HS-5 (cell line): ENCODE measurements at regions not wholly inside any gene's neighbourhood (a gene's known extent, or its start where the extent isn't known, plus 50 kb on each side); places are given as distances from the start of the nearest gene placed in this dataset.

ENCODE experiments used
- DNase-seq: peaks from one replicate; pipeline ENCODE4 v3.0.0-alpha.2; 2012; ENCODE audit warnings: low read depth

DNA sequence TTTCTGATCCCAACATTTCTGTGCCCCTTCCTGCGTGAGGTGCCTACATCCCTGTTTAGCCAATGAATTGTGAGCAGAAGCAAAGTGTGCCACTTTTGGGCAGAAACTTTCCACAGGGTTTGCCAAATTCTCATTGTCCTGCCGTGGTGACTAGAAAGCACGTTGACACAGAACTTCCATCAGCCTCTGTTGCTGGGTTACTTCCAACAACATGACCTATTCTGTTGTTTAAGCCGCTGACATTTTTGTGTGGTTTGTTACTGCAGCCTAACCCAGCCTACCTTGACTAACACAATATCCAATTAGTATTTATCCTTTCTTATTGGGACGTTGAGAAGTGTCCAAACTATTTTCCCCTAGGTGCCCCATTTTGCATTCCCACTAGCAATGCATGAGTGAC is 136.8 kb downstream of the URB2 start:
- DNase-seq: no peak

DNA sequence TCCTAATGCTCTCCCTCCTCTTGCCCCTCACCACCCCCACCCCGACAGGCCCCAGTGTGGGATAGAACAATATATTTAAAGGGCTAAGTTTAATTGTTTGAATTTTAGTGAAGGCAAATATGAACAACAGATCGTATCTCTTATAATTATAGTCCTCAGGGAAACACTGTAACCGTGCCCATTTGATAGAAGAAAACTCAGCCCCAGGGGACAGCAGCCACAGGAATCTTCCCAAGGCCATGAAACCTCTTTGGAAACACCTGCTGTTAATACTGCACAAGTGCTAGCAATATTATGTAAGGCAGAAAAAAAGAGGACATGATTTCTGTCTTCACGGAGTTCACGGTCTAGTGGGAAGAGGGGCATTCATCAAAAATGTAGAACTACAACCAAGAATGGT is 142.2 kb downstream of the URB2 start:
- no peak for DNase-seq

DNA sequence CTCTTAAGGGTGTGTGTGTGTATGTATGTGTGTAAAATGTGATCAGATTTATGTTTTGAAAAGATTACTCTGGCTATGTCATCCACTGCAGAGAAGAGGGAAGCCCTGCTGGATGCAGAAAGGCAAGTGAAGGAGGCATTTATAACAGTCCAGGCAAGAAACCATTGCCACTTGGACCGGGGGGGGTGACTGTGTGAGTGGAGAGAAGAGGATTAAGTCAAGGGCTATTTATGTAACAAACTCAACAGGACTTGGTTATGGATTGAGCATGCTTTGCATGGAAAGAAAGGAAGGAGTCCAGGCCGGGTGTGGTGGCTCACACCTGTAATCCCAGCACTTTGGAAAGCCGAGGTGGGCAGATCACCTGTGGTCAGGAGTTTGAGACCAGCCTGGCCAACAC is 143.0 kb downstream of the URB2 start:
- no peak for DNase-seq

DNA sequence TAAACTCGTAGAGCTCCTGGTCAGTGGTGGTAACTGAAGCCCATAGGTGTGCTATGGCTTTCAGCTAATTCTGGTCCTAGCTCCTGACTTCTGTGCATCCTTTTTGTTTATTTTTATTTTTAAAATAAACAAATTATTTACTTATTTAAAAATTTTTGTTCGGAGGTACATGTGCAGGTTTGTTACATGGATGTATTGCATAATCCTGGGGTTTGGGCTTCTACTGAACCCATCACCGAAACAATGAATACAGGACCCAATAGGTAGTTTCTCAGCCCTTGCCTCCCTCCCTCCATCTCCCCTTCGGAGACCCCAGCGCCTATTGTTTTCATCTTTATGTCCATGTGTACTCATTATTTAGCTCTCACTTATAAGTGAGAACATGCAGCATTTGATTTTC is 143.8 kb downstream of the URB2 start:
- DNase-seq: no peak

DNA sequence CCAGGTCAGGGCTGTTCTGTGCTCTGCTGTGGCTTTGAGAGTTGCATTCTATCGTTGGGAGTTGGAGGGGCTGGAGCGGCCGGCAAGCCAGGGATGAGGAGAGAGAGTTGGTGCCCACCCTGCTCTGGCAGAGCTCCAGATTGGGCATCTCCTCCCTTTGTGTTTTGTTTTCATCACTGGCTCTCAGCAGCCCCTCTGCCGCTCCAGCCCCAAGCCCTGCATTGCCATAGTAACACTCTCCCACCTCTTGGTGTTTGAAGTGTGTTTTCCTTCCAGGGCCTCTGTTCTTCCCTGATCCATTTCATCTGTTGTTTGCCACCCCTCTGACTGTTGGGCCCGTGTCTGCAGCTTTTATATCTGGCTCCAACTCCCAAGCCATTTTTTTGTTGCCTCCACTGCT is 152.7 kb downstream of the URB2 start:
- DNase-seq: no peak

DNA sequence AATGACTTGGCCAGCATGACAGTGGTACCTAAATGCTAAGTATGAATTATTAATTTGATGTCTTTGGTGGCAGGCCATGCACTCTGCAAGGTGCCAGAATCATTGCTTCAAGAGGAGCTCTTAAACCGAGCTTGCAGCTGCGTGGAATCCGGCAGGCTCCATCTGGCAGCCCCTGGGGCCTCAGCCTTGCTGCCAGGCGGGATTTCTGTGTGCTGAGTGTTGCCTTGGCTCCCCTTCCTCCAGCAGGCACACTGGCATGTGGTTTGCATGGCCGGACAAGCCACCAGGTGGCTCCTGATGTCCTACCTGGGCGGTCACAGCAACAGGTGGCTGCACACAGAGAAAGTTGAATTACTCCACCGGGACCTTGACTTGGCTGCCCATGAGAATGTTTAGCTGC is 155.4 kb downstream of the URB2 start:
- DNase-seq: no peak

DNA sequence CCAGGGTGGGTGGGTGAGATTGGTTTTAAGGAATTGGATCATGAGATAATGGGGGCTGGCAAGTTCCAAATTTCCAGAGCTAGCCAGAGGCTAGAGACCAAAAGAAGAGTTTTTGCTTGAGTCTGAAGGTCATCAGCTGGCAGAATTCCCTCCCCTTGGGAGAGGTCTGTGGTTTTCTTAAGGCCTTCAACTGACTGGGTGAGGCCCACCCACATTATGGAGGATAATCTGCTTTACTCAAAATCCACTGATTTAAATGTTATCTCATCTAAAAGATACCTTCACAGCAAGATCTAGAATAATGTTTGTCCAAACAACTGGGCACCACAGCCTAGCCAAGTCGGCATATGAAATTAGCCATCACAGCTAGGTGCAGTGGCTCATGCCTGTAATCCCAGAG is 156.4 kb downstream of the URB2 start:
- no peak for DNase-seq

DNA sequence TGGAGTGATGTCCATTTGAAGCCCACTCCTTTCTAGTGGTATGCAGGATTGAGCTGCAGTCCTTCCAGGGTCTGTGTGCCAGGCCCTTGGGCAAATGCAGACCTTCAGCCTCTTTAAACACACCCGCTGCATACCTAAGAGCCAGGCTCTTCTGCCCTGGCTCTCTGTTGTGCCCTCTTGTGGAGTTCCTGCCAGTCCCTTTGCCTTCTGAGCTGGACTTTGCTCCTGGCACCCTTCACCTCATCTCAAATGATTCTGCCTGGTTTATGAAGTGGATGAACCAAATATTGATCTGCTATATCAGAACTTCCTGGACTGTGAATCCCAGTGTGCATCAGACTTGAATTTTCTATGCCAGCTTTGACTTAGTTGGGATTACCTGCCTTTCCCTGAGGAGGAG is 158.8 kb downstream of the URB2 start:
- DNase-seq: no peak

DNA sequence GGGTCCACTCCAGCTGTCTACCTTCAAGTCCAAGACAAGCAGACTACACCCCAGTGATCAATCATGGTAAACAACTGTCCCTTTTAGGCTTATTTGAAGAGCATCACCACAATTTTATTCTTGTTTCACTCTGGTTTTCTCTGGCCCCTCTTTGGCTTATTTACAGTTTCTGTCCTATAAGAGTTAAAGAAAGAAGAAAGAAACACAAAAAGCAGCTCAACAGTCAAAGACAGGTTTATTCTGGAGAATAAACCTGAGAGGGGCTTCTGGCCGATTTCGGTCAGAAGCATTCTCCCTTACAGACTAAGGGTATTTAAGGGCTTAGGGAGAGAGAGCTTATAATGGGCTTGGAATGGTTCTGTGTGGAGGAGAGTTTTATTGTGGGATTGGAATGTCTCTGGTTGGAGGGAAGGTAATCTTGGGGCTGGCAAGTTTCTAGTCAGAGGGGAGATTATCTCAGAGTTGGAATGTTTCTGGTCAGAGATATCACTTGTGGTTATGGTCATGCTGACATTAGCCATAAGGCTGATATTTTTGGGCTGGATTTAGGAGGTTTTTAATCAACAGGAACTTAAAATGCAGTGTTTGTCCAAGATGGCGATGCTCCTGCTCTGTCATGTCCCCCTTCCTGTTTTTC is 161.0 kb downstream of the URB2 start:
- no peak for DNase-seq

DNA sequence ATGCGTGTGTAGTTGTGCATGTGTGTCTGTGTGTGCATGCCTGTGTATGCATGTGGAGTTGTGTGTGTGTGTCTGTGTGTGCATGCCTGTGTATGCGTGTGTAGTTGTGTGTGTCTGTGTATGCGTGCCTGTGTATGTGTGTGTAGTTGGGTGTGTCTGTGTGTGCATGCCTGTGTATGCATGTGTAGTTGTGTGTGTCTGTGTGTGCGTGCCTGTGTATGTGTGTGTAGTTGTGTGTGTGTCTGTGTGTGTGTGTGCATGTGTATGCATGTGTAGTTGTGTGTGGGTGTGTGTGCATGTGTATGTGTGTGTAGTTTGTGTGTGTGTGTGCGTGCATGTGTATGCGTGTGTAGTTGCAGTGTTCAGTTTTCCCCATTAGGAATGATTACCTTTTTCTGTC is 162.0 kb downstream of the URB2 start:
- DNase-seq: no peak

DNA sequence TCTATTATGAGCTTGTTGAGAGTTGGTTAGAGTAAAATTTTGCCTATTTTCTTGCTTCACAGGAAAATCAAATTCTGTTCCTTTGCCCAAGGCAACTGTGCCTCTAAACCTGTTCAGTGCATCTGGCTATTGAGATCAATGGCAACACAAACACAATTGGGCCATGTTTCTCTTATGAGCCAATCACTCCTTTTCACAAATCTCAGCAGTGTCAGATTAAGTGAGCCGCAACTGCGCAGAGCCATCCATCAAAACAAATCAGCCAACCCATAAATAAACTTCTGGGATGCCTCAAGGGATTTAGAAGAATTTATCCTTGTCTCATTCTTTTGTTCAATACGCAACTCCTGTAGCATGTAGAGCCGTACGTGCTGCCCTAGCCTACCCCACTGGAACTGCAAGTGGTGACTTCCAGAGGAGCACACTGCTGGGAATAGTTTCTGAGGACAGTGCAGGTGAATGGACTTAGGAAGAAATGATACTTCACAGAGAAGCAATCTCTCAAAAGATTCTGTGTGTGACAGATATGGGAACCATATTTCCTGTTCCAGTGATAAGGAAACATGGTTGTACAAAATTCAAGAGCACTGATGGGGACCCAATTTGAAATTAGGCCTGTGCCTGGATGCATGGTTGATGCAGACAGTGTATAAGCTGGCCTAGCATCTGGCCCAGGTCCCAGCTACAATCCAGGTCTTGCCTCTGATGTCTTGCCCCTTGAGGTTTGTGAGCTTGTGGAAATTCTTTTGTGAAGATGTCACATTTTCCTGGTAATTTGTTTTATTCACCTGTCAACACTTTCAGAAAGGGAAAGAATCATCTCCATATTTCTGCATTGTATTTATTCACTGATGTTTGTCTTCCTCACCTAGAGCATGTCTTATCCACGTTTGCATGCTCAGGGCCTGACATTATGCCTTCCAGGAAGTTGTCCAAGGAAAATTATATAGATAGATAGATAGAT is 166.2 kb downstream of the URB2 start:
- no peak for DNase-seq

DNA sequence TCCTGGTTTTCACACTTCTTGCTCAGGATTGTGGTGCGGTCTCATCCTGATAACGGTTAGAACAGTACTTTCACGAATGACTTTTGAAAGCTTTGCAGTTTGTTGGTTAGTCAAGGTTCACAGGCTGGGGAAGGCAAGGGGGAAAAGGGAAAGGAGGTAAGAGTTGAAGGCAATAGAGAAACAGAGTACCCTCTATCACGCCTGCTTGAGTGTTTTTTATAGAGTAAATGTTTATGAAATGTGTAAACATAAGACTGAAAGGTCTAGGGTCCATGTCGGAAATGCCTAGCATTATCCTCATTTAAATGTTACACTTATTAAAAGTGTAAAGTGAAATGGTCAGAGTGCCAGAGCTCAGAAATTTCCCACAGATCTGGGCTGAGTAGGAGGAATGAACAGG is 167.4 kb downstream of the URB2 start:
- no peak for DNase-seq

DNA sequence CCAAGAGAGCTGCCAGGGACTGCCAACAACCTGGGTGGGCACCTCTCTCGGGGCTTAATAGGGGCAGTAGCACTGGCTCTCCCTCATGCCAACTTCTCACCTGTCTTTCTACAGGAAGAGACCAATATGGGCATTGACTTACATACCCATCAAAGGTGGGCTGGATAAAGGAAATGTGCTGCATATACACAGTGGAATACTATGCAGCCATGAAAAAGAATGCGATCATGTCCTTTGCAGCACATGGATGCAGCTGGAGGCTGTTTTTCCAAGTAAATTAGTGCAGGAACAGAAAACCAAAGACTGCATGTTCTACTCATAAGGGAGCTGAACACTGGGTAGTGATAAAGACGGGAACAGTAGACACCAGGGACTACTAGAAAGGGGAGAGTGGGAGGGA is 172.5 kb downstream of the URB2 start:
- DNase-seq: no peak

DNA sequence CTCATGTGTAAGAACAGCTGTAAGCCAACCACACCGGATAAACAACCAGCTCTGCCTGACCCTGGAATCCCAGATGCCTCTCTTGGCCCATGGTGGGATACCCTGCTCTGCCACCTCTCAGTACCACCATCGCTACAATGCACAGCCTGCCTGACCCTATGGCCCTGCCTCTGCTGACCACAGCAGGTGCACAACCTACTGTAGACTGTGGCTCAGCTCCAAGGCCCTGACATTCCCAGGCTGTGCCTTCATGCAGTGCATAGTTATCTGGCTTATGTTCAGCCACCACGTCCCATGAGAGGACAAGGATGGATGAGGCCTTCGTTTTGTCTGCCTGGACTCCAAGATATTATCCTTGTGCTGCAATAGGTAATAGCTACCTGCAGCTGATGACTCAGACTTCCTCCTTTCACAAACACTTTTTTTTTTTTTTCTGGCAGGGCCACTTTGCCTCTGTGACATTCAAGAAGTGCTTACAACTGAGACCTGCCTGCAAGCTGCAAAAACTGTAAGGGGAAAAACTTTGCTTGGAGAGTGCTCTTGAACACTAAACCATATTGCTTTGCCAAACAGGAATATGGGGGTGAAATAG is 177.7 kb downstream of the URB2 start:
- DNase-seq: no peak

DNA sequence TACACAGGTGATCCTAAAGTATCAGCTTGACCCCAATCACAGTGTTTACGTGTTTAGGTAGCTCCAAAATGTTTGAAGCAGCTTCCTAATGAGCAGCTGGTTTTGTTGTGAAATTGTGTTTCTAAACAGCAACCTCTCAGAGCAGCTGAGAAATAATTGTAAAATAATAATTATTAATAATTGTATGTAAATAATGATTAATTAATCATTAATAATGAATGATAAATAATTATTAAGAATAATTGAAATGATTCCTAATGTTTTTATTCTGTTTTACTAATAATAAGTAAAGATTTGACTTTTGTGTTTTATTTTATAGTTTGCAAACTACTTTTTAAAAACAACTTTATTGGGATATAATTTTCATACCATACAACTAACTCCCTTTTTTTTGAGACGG is 182.2 kb downstream of the URB2 start:
- no peak for DNase-seq

DNA sequence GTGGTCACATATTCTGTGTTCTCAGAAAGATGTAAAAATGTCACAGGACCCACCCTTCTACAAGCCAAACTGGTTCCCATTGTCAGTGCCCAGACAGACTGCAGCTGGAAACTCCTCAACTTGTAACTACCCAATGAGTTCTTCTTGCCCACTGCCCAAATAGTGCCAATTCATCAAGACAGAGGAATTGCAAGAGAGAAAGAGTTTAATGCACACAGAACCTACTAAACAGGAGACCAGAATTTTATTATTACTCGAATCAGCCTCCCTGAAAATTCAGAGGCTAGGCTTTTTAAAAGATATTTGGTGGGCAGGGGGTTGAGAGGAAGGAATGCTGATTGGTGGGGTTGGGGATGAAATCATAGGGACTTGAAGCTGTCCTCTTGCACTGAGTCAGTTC is 184.1 kb downstream of the URB2 start:
- DNase-seq: no peak

DNA sequence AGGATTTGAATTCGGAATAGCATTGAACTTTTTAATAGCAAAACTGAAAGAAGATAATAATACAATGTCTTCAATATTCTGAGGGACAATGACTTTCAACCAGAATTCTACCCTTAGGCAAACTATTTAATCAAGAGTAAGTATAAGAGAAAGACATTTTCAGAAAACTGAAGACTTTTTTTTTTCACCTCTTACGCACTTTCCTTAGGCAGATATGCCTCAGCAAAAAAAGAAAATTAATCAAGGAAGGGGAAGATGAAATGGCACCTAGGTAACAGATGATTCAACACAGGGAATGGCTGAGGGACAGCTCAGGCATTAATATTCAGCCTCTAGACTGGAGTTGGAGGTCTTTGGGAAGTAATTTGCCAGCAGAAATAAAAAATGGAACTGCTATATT is 184.9 kb downstream of the URB2 start:
- no peak for DNase-seq

DNA sequence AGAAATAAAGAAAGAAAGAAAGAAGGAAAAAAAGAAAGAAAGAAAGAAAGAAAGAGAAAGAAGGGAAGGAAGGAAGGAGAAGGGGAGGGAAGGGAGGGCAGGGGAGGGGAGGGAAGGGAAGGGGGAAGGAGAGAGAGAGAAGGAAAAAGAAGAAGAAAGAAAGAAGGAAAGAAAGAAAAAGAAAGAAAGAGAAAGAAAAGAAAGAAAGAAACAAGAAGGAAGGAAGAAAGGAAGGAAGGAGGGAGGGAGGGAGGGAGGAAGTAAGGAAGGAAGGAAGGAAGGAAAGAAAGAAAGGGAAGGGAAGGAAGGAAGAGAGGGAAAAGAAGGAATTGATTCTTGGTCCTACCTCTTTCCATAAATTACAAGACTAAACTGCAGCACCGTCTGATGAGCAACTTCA is 186.1 kb downstream of the URB2 start:
- DNase-seq: no peak

DNA sequence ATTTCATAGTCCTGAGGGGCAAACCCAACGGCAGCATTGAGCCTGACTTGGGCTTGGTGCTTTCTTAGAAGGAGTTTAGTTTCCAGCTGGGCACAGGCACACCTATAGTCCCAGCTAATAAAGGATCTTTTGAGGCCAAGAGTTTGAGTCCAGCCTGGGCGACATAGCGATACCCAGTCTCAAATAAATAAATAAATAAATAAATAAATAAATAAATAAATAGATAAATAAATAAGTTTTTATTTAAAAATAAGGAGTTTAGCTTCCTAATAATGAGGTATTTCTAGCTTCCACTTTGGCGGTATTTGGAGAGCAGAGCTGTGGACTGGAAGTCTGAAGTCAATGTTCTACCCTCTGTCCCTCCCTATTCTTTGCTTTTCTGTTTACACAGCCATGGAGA is 186.6 kb downstream of the URB2 start:
- no peak for DNase-seq

DNA sequence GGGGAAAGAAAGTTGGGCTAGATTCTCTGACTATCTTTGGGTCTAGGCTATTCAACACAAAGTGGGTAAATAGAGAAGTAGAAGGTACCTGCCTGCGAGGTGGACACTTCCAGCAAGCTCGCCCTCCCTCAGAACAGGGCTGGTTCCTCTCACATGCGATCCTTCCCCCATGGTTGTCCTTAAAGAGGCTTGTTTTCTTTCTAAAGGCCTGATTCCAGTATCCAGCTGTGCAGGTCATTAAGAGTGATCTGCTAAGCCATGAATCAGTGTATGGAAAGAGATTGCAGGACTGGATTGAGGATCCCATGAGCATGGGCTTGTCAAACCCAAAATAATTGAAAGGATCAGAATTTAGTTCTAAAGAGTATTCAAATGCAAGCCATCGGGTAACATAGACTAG is 189.0 kb downstream of the URB2 start:
- no peak for DNase-seq

DNA sequence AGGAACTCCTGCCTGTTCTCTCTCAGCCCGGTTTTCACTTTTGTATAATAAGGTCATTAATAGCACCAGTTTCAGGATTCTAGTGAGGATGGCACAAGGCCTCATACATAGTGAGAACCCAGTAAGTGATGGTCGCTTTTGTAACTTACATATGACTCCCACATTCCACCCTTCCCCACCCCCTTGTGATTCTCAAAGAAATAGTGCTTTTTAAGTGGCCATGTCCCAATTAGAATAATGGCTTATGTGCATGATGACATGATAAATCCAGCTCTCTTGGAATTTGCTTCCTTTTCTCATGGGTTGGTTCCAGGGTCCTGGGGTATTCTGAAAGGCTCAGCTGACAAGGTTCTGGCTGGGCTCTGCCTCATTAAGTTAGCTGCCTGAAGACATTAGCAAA is 189.9 kb downstream of the URB2 start:
- DNase-seq: no peak

DNA sequence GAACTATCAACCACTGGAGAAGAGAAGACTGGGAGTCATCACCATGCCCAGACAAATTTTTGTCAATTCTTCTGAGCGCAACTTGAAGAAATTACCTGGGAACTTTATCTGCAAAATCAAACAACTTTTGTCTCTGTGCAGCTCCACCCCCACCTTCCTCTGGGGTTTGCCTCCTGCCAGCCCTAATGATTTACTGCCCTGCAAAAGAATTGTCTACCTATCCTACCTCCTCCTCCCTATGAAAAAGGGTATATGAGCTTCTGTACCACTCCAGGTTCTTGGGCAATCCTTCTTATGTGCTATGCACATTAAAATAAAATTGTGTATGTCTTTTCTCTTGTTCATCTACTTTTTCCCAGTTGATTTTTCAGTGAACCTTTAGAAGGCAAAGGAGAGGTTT is 191.9 kb downstream of the URB2 start:
- no peak for DNase-seq

DNA sequence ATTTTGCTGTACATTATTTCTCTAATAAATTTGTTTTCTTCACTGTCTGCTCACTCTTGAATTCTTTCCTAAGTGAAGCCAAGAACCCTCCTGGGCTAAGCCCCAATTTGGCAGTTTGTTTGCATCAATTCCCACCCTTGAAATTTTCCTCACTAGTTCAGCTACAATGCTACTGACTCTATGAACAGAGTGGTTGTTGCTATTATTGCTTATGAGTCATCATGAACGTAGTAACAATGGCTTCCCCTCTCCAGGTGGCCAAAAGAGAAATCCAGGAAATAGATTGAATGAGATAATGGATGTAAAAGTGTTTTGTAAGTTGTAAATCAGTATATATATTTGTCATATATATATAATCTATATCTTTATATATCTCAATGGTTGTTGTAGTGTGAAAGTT is 193.0 kb downstream of the URB2 start:
- DNase-seq: no peak
